ENCODE measurements at regions not wholly inside any gene's neighbourhood (a gene's known extent, or its start where the extent isn't known, plus 50 kb on each side); places are given as distances from the start of the nearest gene placed in this dataset.

GRCh38 chr3:22731901-22732300 is 471.2 kb upstream of the UBE2E2 start:
- Histone ChIP-seq H3K27me3 (ENCODE audit: control insufficient read depth, insufficient read depth, low read length) (no peaks in the 10 kb centered on the region), H3K4me3 (ENCODE audit: low read length) (no peak overlapping the region), H3K9me3 (ENCODE audit: control insufficient read depth, insufficient read depth, low read length) (no peaks in the 10 kb centered on the region), H3K4me1 (ENCODE audit: control insufficient read depth, insufficient read depth, low read length) (no peaks in the 10 kb centered on the region), H3K27ac (ENCODE audit: low read length) (no peak overlapping the region), H3K36me3 (ENCODE audit: control insufficient read depth, insufficient read depth, low read length) (no peaks in the 10 kb centered on the region)
- ATAC-seq (no peak), DNase-seq (no peak)
- no peaks in the 10 kb centered on the region for H3K27me3 Mint-ChIP-seq (ENCODE audit: low read depth in 2 of 2)
- TF ChIP-seq CTCF (IDR thresholded peaks at IDR 0.05), result no peak
- H3K9me3 Mint-ChIP-seq, result peaks cover 4 to 15% of the 10 kb centered on the region in 2 donors
- no CpG with 5 or more reads among the region's 1 CpG for WGBS (ENCODE audit: insufficient coverage)
- H3K27ac Mint-ChIP-seq, result no peak overlapping the region
- H3K4me3 Mint-ChIP-seq, result no peak overlapping the region
- intact Hi-C loops (cut with micrococcal nuclease), result no loop called here
- no peaks in the 10 kb centered on the region for H3K4me1 Mint-ChIP-seq
- H3K36me3 Mint-ChIP-seq, result no peaks in the 10 kb centered on the region

GRCh38 chr3:22732641-22733040 is 470.5 kb upstream of the UBE2E2 start:
- Mint-ChIP-seq H3K4me3 (no peak overlapping the region), H3K9me3 (peaks cover 4 to 15% of the 10 kb centered on the region in 2 donors), H3K4me1 (no peaks in the 10 kb centered on the region), H3K27me3 (ENCODE audit: low read depth in 2 of 2) (no peaks in the 10 kb centered on the region), H3K36me3 (no peaks in the 10 kb centered on the region), H3K27ac (no peak overlapping the region)
- no peaks in the 10 kb centered on the region for H3K9me3 ChIP-seq (ENCODE audit: control insufficient read depth, insufficient read depth, low read length)
- no peak overlapping the region for H3K4me3 ChIP-seq (ENCODE audit: low read length)
- intact Hi-C loops (cut with micrococcal nuclease), result no loop called here
- 74% methylated on average over 1 of the region's 1 CpG for WGBS (ENCODE audit: insufficient coverage)
- no peaks in the 10 kb centered on the region for H3K4me1 ChIP-seq (ENCODE audit: control insufficient read depth, insufficient read depth, low read length)
- no peaks in the 10 kb centered on the region for H3K27me3 ChIP-seq (ENCODE audit: control insufficient read depth, insufficient read depth, low read length)
- no peak for TF ChIP-seq CTCF (IDR thresholded peaks at IDR 0.05)
- ATAC-seq, result no peak
- DNase-seq, result no peak
- no peaks in the 10 kb centered on the region for H3K36me3 ChIP-seq (ENCODE audit: control insufficient read depth, insufficient read depth, low read length)
- no peak overlapping the region for H3K27ac ChIP-seq (ENCODE audit: low read length)

GRCh38 chr3:22734207-22734606 is 468.9 kb upstream of the UBE2E2 start:
- Mint-ChIP-seq H3K36me3 (no peaks in the 10 kb centered on the region), H3K4me3 (no peak overlapping the region), H3K27me3 (ENCODE audit: low read depth in 2 of 2) (no peaks in the 10 kb centered on the region), H3K4me1 (no peaks in the 10 kb centered on the region), H3K27ac (no peak overlapping the region), H3K9me3 (peaks cover 2 to 9% of the 10 kb centered on the region in 2 donors)
- H3K9me3 ChIP-seq (ENCODE audit: control insufficient read depth, insufficient read depth, low read length), result no peaks in the 10 kb centered on the region
- intact Hi-C loops (cut with micrococcal nuclease), result no loop called here
- no peaks in the 10 kb centered on the region for H3K4me1 ChIP-seq (ENCODE audit: control insufficient read depth, insufficient read depth, low read length)
- no peak overlapping the region for H3K27ac ChIP-seq (ENCODE audit: low read length)
- WGBS (ENCODE audit: insufficient coverage), result no CpG with 5 or more reads among the region's 1 CpG
- DNase-seq (no peak), ATAC-seq (no peak)
- H3K4me3 ChIP-seq (ENCODE audit: low read length), result no peak overlapping the region
- TF ChIP-seq CTCF (IDR thresholded peaks at IDR 0.05), result no peak
- H3K36me3 ChIP-seq (ENCODE audit: control insufficient read depth, insufficient read depth, low read length), result no peaks in the 10 kb centered on the region
- no peaks in the 10 kb centered on the region for H3K27me3 ChIP-seq (ENCODE audit: control insufficient read depth, insufficient read depth, low read length)

- intact Hi-C loops (cut with micrococcal nuclease), result no loop called here
These were observed 468.4 kb upstream of the UBE2E2 start for GRCh38 chr3:22734756-22735155.

More at GRCh38 chr3:22734756-22735155, 468.4 kb upstream of the UBE2E2 start:
- Histone ChIP-seq H3K36me3 (ENCODE audit: control insufficient read depth, insufficient read depth, low read length) (no peaks in the 10 kb centered on the region), H3K4me3 (ENCODE audit: low read length) (no peak overlapping the region), H3K9me3 (ENCODE audit: control insufficient read depth, insufficient read depth, low read length) (no peaks in the 10 kb centered on the region), H3K27me3 (ENCODE audit: control insufficient read depth, insufficient read depth, low read length) (no peaks in the 10 kb centered on the region), H3K27ac (ENCODE audit: low read length) (no peak overlapping the region), H3K4me1 (ENCODE audit: control insufficient read depth, insufficient read depth, low read length) (no peaks in the 10 kb centered on the region)
- no peaks in the 10 kb centered on the region for H3K27me3 Mint-ChIP-seq (ENCODE audit: low read depth in 2 of 2)
- H3K27ac Mint-ChIP-seq, result no peak overlapping the region
- no peak for DNase-seq
- no peak overlapping the region for H3K4me3 Mint-ChIP-seq
- H3K36me3 Mint-ChIP-seq, result no peaks in the 10 kb centered on the region
- H3K4me1 Mint-ChIP-seq, result no peaks in the 10 kb centered on the region
- no peak for ATAC-seq
- 50% methylated on average over 1 of the region's 2 CpGs for WGBS (ENCODE audit: insufficient coverage)
- peaks cover 2 to 9% of the 10 kb centered on the region in 2 donors for H3K9me3 Mint-ChIP-seq
- no peak for TF ChIP-seq CTCF (IDR thresholded peaks at IDR 0.05)
